Testis (tissue), 2 donors: ENCODE measurements at regions not wholly inside any gene's neighbourhood (a gene's known extent, or its start where the extent isn't known, plus 50 kb on each side); places are given as distances from the start of the nearest gene placed in this dataset.

Experiments used
- DNase-seq: peaks from one replicate; pipeline ENCODE4 v3.0.0-alpha.2; 2019
- H3K27ac ChIP-seq, 2 donors: fragments of 200-600 bp; sonication (generic); one replicate each; pipeline ENCODE4 v1.5.1; 2019
- H3K27me3 ChIP-seq: fragments of 200-600 bp; sonication (generic); one replicate; pipeline ENCODE4 v1.5.1; 2019
- H3K36me3 ChIP-seq: fragments of 200-600 bp; sonication (generic); one replicate; pipeline ENCODE4 v1.5.1; 2017; ENCODE audit warnings: low read depth; ENCODE audit errors: missing control alignments
- H3K4me1 ChIP-seq: fragments of 200-600 bp; sonication (generic); one replicate; pipeline ENCODE4 v1.5.1; 2019
- H3K4me3 ChIP-seq, 2 donors: fragments of 200-600 bp; sonication (generic); one replicate each; pipeline ENCODE4 v1.5.1; 2017 to 2019
- H3K9me3 ChIP-seq: fragments of 200-600 bp; sonication (generic); one replicate; pipeline ENCODE4 v1.5.1; 2017
- CTCF ChIP-seq, 3 experiments: fragments of 450-650 bp in 2 of 3; fragments of 200-600 bp in 1 of 3; sonication (generic) in 1 of 3; IDR thresholded peaks; one replicate each; pipeline ENCODE4 v1.5.1; 2016 to 2019; ENCODE audit warnings: antibody characterized with exemption in 3 of 3, mild to moderate bottlenecking in 2 of 3, moderate library complexity in 1 of 3
- POLR2A ChIP-seq: fragments of 450-650 bp; IDR thresholded peaks from one replicate; pipeline ENCODE4 v1.6.1; 2017; ENCODE audit warnings: antibody characterized with exemption, mild to moderate bottlenecking, moderate library complexity
- WGBS, 2 donors: methylation state at CpG; one replicate each; pipeline ENCODE4 v1.1.5; 2018; 5-methylcytosine and 5-hydroxymethylcytosine counted together
- intact Hi-C: fragments of 100-400 bp; cut with DNase I; formaldehyde crosslinking; loops from one replicate; pipeline ENCODE4 v1.15.1; 2023; ENCODE audit warnings: low total_unique reads

DNA sequence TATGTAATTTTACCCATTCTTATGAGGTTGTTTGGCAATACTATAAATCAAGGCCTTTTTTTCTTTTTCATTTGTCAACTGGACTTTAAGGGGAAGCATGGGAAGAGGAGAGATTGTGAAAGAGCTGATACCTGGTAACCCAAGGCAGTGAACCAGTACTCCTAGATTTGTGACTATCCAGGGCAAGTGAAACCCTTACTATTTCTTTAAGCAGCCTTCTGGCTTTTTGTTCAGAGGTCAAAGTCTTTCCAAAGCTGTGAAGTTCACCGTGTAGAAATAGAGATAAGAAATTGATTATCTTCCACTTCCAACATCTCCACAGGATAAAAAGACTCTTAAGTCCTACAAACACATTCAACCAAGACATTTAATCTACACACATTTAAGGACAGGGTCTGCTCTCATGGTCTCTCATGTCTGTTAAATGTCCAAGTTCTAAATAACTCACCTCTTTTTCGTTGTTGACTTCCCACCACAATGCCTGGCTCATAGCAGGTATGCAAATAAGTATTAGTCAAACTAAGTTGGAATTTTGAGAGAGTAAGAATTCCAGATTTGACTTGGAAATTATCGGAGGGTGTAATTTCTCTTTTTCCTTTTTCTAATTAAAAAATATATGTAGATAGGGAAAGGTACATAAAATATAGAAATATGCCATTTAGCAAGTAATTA, 485.8 kb downstream of the STK39 start:
- intact Hi-C loops, result no loop called here
- no peaks in the 10 kb centered on the region for H3K4me1 ChIP-seq
- H3K4me3 ChIP-seq, result no peak overlapping the region
- no peaks in the 10 kb centered on the region for H3K27me3 ChIP-seq
- no peaks in the 10 kb centered on the region for H3K9me3 ChIP-seq
- 68 to 72% methylated on average over 3 of the region's 3 CpGs for WGBS, 2 donors
- DNase-seq, result no peak
- H3K36me3 ChIP-seq, result no peaks in the 10 kb centered on the region
- H3K27ac ChIP-seq, result no peak overlapping the region
- TF ChIP-seq POLR2A (no peak), CTCF (IDR thresholded peaks at IDR 0.05) (no peak)

DNA sequence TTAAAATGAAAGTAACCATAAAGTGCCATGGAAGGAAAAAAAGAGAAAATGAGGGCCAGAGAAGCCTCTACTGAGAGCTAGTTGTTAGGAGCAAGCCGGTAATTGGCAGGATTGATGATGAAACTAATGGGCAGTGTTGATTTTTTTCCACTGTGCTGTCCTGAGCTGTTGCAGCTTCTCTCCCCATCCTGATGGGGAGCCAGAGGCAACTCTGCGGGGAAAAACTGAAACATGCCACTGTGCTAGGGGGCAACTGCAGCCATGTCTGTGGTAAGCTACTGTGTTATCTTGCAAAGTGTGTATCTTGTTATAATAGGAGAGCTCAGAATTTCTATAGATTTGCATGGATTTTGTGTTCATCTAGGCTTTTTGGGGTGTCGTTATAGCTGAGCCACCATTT, 487.9 kb downstream of the STK39 start:
- whole genome bisulfite sequencing, 2 donors, result 95 to 96% methylated on average over 3 of the region's 3 CpGs
- intact Hi-C loops, result no loop called here
- TF ChIP-seq CTCF (IDR thresholded peaks at IDR 0.05) (no peak), POLR2A (no peak)

DNA sequence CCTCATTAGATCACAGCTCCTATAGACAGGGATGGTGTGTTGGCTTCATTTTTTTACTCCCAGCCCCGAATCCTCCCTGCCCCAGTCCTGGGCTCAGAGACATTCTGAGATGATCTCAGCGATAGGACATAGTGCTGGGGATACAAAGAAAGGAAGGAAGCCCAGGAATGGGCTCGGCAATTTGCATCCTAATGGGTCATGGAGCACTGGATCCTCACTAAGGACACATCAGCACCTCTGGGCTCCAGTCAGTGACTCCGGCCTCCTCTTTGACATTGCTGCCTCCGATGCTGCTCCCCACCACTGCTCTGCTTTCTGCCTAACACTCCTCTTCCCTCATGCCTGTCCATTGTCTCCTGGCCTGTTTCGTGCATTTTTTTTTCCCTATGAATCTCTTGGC, 489.1 kb downstream of the STK39 start:
- H3K9me3 ChIP-seq, result no peaks in the 10 kb centered on the region
- no peak overlapping the region for H3K4me3 ChIP-seq
- WGBS, 2 donors, result 82 to 96% methylated on average over 6 of the region's 6 CpGs
- intact Hi-C loops, result no loop called here
- TF ChIP-seq CTCF (IDR thresholded peaks at IDR 0.05) (no peak), POLR2A (no peak)
- H3K27ac ChIP-seq, result no peak overlapping the region
- no peaks in the 10 kb centered on the region for H3K36me3 ChIP-seq
- no peaks in the 10 kb centered on the region for H3K27me3 ChIP-seq
- H3K4me1 ChIP-seq, result no peaks in the 10 kb centered on the region
- no peak for DNase-seq

More for the DNA sequence above, 487.9 kb downstream of the STK39 start:
- Histone ChIP-seq H3K27me3 (no peaks in the 10 kb centered on the region), H3K9me3 (no peaks in the 10 kb centered on the region), H3K36me3 (no peaks in the 10 kb centered on the region), H3K4me3 (no peak overlapping the region), H3K4me1 (no peaks in the 10 kb centered on the region), H3K27ac (no peak overlapping the region)
- DNase-seq, result no peak

DNA sequence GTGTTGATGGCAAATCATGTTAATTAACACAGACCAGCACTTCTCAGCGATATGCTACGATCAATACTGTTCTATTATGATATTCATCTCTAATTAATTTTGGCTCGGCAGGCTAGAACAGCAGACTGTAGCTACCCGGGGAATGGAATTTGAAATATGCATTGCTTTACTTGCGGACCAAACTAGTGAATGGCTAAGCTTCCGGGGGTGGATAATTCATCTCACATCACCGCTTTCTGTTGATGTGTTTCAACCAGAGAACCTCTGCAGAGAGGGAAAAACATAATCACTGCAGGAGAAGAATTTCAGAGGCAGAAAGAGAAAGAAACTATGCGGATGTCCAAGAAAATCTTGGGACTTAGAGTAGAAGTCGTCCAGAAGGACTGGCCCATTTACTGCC, 490.9 kb downstream of the STK39 start:
- 41 to 56% methylated on average over 9 of the region's 9 CpGs for WGBS, 2 donors
- H3K4me1 ChIP-seq, result no peaks in the 10 kb centered on the region
- no peak for TF ChIP-seq CTCF (IDR thresholded peaks at IDR 0.05)
- no peaks in the 10 kb centered on the region for H3K9me3 ChIP-seq
- intact Hi-C loops, result no loop called here
- no peaks in the 10 kb centered on the region for H3K36me3 ChIP-seq
- H3K27ac ChIP-seq, result no peak overlapping the region
- DNase-seq, result no peak
- no peaks in the 10 kb centered on the region for H3K27me3 ChIP-seq
- H3K4me3 ChIP-seq, result no peak overlapping the region

DNA sequence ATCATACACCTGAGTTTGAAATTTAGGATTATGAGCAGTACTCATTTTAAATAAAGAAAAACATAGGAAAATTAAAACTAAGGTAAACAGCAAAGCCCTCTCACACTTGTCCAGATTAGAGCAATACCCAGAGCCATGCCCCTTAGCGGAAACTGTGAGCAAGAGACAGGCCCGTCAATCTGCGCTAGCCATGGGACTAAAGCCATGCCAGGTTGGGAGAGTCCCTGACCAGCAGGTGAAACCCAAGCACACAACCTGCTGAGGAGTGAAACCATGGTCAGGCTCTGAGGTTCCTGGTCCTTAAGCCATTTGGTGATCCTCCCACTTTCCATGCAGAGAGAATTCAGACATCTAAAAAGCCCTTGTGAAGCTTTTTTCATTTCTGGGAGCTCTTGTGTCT, 494.3 kb downstream of the STK39 start:
- TF ChIP-seq POLR2A (no peak), CTCF (IDR thresholded peaks at IDR 0.05) (no peak)
- intact Hi-C loops, result no loop called here
- no peaks in the 10 kb centered on the region for H3K27me3 ChIP-seq

More for the DNA sequence above, 494.3 kb downstream of the STK39 start:
- Histone ChIP-seq H3K36me3 (no peaks in the 10 kb centered on the region), H3K4me1 (no peaks in the 10 kb centered on the region), H3K27ac (no peak overlapping the region), H3K9me3 (no peaks in the 10 kb centered on the region), H3K4me3 (no peak overlapping the region)
- no peak for DNase-seq
- WGBS, 2 donors, result 96% methylated on average over 3 of the region's 3 CpGs
